ENCODE measurements at regions not wholly inside any gene's neighbourhood (a gene's known extent, or its start where the extent isn't known, plus 50 kb on each side); places are given as distances from the start of the nearest gene placed in this dataset.

DNA sequence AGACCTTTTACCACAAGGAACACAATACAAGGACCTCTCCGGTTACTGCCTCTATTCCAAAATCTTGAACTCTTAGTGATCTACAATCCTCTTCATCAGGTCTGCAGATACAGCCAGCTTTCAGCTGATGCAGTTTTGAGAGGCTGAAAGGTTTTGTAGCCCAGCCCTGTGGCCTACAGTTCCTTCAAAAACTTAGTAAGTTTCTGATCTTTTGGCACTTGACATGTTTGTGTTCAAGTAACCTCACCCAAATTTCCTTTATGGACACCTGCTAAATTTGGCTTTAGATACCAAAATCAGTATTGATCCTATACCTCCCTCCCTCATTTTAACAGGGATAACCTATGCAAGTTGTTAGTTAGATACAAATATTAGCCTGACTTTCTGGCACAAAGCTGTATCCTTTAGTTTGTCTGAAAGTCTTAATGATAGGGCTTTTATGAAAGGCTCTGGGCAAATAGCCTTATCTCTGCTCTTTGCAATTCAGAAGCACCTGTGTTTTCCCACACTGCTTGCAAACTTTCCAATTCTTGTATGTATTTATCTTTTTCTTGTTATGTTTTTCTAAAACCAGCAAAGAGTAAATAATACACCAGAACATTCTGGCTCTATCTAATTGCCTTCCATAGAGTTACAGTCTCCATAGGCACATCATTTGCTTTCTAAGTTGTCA, 650.5 kb upstream of the KLHL29 start:
- DNase-seq, result no peak

DNA sequence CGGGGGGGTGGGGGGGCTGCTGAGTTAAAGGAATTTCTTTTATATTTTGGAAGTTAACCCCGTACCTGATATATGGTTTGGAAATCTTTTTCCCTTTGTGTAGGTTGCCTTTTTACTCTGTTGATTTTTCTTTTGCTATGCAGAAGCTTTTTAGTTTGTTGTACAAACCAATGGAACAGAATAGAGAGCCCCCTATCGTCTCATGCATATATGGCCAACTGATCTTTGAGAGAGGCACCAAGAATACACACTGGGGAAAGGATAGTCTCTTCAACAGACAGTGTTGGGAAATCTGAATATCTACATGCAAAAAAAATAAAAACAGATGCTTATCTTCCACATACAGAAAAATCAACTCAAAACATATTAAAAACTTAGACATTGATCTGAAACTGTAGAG, 647.8 kb upstream of the KLHL29 start:
- no peak for DNase-seq

DNA sequence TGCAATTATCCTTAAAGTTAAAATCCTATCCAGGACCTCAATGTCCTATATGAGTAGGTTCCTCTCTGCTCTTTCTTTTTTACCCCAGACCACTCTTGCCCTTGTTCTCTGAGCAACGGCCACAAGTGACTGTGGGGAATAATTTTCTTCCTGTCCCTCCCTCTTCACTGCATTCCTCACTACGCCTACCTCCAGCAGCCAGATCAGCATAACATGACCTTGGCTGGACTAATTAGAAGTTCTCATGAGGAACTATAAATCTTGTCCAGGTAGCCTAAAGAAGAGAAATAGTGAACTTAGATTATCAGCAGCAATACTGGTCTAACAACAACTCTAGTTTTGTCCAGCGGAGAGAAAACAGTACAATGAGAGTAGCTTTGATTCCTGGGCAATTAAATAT, 643.8 kb upstream of the KLHL29 start:
- no peak for DNase-seq

DNA sequence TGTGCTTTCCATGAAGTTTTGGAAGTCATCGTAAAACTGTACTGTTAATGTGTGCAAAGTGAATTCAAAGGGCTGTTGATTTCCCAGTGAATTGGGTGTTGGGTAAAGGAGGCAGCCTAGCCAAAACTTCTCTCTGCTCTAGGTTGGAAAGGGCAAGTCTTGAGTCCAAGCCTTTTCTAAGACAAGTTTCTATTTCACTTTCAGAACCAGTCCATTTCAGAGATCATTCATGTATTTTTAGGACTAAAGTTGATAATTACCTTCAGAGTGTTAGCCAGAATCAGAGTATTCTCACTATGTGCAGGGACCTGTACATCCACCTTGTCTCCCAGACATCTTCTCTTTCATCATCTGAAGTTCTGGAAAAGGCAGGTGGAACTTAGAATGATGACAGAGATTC, 636.1 kb upstream of the KLHL29 start:
- DNase-seq, result no peak

DNA sequence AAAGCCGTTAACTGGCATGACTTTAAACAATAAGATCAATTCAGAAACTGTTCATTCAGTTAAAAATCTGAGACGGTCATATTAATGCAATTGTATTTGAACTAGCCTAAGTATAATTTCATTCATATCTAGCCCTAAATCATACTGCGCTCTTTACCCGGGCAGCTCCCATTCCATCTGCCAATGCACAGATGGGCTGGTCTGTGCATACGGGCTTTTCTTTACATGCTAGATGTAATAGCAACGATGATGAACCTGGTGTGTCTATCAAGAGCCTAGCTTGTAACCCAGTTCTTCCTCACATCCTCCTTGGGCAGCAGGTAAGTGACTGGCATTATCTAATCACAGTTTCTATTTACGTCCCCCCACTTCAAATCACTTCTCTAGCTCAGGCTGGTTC, 631.5 kb upstream of the KLHL29 start:
- no peak for DNase-seq

DNA sequence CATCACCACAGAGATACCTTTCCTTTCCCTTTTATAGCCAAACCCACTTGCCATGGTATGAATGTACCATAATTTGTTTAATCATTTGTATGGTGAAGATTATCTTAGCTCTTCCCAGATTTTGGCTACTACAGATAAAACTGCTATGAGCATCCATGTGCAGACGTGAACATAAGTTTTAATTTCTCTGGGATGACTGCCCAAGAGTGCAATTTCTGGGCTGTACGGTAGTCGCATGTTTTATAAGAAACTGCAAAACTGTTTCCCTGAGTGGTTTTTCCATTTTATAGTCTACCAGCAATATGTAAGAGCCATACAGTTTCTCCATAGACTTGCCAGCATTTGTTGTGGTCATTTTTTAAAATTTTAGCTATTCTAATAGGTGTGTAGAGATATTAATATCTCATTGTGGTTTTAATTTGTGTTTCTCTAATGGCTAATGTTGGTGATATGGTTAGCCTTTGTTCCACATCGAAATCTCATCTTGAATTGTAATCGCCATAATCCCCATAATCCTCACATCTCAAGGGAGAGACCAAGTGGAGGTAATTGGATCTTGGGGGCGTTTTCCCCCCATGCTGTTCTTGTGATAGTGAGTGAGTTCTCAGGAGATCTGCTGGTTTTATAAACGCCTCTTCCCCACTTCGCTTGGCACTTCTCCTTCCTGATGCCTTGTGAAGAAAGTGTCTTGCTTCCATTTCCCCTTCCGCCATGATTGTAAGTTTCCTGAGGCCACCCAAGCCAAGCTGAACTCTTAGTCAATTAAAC, 628.5 kb upstream of the KLHL29 start:
- DNase-seq, result no peak

DNA sequence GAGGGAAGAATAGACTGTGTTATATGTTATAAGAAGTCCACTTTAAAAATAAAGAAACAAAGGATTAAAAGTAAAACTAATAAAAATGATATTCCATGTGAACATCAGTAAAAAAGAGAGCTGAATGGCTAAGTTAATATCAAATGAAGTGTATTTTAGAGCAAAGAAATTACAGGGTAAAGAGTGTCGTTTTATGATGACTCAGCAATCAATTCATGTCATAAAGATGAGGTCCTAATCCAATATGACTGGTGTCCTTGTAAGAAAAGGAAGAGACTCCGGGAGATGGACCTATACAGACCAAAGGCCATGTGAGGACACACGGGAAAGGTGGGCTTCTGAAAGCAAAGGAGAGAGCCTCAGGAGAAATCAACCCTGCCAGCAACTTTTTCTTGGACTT, 615.5 kb upstream of the KLHL29 start:
- no peak for DNase-seq

DNA sequence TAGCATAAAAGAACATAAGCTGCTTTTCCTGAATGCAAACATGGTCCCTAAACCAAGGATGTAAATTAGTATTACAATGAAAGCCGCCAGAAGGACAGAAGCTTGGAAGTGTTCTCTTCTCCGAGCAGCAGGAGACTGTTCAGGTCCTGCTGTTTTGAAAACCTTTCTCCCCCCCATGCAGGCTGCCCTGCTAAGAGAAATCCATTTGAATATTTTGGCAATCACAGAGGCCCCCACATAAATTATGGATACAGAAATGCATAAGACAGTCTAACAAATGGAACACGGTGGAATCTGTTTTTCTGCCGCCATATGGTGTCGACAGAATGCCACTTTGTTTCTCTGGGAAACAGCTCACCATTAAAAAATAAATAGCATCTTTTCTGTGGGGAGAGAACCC, 600.4 kb upstream of the KLHL29 start:
- DNase-seq, result no peak

DNA sequence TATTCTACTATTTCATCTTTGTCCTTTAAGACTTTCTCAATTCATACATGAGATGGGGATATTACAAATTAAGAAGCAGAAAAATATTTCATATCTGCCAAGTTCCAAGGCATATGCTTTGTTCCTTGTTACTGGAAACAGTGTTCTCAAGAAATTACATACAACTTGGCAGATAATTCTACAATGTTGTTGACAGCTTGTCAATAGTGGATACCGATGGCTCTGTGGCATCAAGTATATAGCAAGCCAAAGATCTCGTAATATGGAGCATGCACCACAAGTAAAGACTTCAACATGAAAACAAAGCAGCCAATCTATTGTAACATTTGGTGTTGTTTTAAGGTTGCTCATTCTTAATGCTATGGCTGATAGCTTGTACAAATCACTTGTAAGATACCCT, 598.2 kb upstream of the KLHL29 start:
- DNase-seq, result no peak

DNA sequence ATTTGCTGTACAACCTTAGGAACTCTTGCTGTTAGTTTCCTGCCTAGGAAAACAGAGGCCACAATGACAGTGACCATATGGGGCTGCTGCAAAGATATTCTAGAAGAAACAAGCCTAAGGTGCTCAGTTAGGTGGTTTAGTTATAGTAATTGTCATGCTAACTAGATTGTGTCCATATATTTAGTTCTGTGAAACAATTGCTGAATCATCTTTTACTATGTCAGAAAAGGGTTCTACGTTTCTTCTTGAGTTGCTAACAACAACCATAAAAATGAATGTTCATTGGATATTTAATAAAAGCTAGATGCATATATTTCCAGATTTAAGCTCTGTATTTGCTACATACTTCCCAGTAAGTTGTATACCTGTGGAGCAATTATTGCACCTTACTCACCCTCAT, 597.2 kb upstream of the KLHL29 start:
- no peak for DNase-seq

DNA sequence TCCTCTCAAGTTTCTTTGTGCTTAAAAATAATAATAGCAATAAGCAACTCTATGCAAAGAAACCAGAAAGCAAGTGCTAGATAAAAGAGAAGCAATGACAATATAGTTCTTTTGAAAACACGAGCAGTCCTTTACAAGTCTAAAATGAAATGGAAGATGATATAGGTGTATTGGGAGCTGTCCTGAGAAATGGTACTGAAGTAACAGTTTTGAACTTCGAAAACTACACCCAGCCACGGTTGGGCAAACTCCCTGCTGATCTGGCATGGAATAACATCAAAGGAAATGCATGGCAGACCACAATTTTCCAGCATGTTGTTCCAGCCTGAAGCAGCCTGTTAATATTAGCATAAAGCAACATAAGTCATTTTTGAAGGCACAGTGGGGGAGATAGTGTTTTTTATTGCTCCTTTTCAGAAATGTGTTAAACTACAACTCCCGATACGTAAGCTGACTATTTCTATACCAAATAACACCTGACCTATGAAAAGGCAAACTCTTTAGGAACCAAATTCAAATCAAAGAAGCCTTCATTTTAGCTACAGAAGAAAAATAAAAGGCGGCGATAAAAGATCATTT, 596.1 kb upstream of the KLHL29 start:
- DNase-seq, result peak in 2 of 3 donors; percentile 5 to 24

DNA sequence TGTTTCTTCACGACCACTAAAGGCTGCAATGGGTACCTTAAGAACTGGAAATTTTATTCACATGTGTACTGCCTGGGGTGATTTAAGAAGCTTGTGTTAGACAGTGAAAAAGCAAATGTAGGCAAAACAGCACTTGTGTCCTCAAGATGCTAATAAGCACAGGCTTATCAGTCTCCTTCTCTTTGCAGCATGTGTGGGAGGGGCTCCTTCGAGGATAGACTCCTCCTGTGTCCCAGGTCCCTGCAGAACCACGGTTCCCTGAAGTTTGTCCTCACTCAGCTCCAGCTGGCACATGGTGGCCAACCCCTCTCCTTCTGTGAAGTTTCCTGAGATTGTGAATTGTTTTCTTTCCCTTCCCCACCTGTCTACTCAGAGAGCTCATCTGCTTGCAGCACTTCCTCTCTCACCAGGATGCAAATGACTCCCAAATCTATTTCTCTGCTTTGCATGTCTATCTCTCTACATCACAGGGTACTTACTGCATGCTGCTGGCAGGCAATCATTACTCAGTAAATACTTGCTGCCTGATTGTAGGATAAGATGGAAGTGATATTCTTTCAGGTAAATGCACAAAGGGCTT, 589.6 kb upstream of the KLHL29 start:
- DNase-seq, result no peak

DNA sequence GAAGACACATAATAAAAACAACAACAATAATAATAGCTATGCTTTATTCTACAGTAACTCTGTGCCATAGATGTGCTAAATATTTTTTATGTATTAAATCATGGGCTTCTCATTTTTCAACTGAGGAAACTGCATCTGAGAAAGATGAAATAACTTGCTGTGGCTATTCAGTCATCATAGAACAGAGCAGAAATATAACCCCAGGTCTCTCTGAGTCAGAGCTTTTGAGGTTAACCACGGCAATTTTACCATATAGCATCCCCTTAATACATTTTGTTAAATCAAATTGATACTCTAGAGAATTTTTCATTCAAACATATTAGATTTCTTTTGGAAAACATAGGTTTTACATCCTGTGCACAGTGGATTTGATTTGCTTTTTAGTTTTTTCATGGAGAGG, 586.6 kb upstream of the KLHL29 start:
- no peak for DNase-seq

DNA sequence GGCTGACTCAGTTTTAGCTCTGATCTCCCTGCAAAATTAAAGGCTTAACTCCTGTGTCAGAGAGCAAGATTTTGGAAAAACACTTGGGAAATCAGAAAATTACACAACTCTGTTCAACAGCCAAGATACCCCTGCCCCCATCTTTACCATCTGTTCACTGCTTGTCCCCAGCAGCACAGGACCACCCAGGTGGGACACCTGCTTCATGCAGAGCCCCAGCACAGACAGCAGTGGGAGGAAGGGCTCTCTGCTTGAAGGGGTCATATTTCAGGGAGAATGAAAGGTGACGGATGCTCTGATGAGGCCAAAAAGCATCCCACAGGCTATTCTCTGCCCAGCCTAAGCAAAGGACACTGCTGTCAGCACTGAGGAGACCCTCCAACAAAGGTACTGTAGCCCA, 584.6 kb upstream of the KLHL29 start:
- peak in 1 of 3 donors; percentile 21 for DNase-seq

DNA sequence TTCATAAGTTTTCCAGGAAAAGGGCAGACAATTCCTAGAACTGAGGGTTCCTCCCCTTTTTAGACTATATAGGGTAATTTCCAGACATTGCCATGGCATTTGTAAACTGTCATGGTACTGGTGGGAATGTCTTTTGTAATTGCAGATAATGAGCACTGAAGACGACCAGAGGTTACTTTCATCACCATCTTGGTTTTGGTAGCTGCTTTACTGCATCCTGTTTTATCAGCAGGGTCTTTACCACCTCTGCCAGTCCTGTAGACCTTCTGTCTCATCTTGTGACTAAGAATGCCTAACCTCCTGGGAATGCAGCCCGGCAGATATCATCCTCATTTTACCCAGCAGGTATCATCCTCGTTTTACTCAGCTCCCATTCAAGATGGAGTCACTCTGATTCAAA, 583.9 kb upstream of the KLHL29 start:
- no peak for DNase-seq

DNA sequence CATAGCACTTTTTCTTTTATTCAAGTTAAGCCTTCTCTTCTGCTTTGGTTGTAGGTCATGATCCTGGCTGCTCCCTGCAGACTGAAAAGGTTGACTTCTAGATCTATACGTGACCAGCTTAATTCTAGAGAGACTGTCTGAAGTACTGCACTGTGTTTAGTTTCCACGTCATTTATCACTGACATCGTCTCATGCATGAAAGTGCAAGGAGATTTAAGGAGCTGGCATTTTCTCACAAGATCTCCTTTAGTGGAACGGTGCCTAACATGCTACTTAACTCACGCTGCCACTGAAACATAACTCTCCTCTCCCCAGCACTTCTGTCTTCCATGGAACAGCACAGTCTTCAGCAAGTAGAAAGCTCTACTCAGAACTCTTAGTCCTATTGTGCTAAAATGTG, 583.0 kb upstream of the KLHL29 start:
- DNase-seq, result no peak

DNA sequence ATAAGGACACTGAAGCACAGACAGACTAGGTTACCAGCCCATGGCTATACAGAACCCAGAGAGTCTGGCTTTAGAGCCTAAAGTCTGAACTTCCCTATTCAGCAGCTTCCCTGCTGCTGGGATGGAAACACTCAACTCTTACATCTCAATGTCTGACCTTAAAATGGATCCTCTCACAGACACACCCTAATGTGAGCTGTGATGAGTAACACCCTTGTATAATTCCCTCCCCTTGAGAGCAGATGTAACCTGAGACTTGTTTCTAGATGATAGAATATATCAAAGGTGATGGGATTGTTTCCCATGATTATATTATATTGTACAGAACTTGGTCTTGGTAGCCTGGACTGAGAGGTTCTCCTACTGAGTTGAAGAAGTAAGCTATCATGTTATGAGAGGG, 577.1 kb upstream of the KLHL29 start:
- no peak for DNase-seq

DNA sequence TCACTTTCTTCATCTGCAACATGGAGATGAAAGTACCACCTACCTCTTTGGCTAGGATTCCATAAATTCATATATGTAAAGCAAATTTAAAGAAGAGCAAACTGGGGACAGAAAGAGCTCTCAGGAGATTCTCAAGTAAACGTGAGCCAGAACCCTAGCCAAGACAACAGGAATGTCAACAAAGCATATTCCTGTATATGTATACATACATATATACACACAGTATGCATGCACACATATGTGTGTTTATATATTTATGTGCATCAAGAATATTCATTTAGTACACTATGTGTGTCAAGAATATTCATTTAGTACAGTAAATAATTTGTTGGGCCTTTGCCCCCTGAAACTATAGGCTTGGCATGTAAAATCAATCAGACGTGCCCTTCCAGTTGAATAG, 574.4 kb upstream of the KLHL29 start:
- DNase-seq, result no peak

DNA sequence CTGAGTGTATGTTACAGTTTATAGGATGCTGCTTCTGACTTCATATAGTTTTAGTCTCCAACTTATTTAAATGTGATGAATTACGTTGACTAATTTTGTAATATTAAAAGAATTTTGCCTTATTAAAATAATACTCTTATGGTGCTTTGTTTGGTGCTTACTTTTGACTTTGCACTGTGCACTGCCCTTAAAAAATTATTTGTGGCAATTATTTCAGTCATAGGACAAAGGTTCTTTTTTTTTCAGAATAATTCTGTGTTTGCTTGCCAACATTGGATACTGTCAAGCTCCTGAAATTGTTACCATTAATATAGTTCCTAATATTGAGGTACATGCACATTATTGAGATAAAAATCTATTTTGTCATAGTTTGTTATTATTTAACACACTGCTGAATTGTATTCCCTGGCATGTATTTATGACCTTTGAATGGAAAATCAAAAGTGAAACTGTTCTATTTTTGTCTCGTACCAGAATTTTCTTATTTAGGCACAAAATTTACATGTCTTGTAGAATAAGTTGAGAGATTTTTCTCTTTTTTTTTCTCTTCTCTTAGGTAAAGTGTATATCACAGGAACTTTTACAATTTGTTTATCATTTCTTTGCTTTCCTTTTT, 572.8 kb upstream of the KLHL29 start:
- DNase-seq, result no peak

DNA sequence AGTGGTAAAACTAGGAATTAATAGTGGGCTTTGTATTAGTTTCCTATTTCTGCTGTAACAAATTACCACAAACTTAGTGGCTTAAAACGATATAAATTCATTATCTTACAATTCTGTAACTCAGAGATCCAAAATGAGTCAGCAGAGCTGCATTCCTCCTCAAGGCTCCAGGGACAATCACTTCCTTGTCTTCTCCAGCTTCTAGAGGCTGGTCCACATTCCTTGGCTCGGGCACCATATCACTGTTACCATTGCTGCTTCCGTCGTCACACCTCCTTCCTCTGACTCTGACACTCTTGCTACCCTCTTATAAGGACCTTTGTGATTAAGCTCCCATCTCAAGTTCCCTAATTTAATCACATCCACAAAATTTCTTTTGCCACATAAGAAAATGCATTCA, 567.8 kb upstream of the KLHL29 start:
- DNase-seq, result no peak

DNA sequence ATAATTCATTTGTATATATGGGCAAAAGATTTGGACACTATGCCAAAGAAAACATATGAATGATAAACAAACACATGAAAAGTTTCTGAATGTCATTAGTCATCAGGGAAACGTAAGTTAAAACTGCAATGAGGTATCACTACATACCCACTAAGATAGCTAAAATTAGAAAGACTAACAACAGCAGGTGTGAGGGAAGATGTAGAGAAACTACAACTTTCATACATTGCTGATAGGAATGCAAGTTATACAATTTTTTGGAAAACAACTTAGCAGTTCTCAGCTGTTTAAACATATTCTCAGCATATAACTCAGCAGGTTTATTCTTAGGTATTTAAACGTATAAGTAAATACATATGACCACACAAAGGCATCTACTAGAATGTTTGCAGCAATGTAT, 563.5 kb upstream of the KLHL29 start:
- DNase-seq, result no peak

DNA sequence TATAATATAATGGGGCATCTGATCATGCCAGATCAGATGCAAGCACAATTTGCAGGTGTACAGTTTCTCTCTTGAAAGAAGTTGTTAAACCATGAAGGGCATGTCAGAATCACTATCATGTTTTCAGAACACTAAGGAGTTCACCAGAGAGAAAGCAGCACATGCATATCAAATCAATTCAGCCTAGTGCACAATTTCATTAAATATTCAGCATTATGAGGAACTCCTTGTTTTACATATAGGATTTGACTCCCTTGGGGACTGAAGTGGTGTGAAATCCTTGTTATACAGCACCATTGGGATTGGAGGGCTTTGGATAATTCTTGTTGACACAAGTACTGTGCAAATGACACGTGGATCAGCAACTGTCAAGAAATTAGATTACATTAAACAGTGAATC, 562.1 kb upstream of the KLHL29 start:
- DNase-seq, result no peak

DNA sequence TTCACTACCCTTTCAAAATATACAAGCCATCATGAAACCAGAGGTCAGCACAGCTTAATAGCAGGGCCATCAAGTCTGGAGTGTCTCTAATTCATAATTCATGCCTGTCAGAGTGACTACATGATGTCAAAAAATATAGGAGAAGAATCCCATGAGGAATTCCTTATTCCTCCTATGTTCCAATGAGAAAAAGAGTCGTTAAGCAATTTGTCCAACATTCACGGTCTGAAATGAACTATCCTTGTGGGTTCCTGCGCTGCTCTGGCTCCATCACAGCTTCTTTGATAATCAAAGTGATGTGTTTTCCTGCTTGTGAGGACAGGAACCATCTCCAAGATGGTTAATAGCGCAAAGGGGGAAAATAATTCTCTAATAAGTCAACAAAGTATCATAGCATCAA, 560.4 kb upstream of the KLHL29 start:
- no peak for DNase-seq

Measured in muscle of back (tissue), 3 donors.